ENCODE measurements at regions not wholly inside any gene's neighbourhood (a gene's known extent, or its start where the extent isn't known, plus 50 kb on each side); places are given as distances from the start of the nearest gene placed in this dataset.

DNA sequence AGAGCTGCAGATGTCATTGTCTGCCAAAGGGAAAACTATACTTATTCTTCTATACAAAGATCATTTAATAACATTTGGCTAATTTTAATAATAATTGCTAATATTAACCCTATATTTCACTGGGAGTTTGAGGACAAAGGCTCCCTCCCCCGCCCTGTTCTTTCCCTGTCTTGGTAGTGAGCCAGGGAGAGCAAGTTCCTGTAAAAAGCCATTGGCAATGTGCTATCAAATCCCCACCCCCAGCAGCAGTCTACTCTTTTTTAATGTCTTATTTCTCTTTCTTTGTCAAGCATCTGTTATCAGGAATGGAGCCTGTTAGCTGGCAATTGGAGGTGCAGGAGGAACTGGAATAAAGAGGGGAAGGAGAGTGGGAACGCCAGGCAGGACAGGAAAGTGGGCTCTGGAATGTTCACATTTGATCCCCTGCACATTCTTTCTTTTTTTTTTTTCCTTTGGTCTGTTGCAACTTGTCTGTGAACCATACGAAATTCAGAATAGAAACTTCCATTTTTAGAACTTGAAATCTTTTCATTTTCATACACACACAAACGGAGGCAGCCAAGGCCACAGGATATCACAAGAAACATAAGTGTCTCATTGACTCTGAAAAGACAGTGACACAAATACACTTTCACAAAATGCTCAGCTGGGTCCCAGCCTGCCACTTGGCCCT is 664.8 kb upstream of the ZNF608 start:
- Histone ChIP-seq H3K9me3 (ENCODE audit: control insufficient read depth, low read length) (no peaks in the 10 kb centered on the region), H3K36me3 (ENCODE audit: control insufficient read depth in 1 of 2, insufficient read depth in 2 of 2, low read length in 1 of 2) (no peaks in the 10 kb centered on the region), H3K27me3 (ENCODE audit: control insufficient read depth in 1 of 2, insufficient read depth in 2 of 2, low read length in 1 of 2) (no peaks in the 10 kb centered on the region), H3K4me3 (ENCODE audit: low read length in 2 of 2) (peak overlapping the region; percentile 35 to 53), H3K27ac (ENCODE audit: low read depth in 1 of 2, low read length in 2 of 2) (peak overlapping the region; percentile 77 to 78), H3K4me1 (ENCODE audit: control insufficient read depth in 1 of 2, insufficient read depth in 2 of 2, low read length in 2 of 2) (peaks cover 3 to 17% of the 10 kb centered on the region in 2 donors)
- WGBS, 2 donors: 0 to 1% methylated on average over 4 of the region's 4 CpGs
- no peak for ATAC-seq (ENCODE audit: low FRiP score)
- intact Hi-C loops (cut with DNase I): loop anchor here (5.0 kb wide), 1 partner anchor 71 kb away; no protein-coding TSS in a partner anchor
- DNase-seq: peak in 1 of 2 donors; percentile 35

DNA sequence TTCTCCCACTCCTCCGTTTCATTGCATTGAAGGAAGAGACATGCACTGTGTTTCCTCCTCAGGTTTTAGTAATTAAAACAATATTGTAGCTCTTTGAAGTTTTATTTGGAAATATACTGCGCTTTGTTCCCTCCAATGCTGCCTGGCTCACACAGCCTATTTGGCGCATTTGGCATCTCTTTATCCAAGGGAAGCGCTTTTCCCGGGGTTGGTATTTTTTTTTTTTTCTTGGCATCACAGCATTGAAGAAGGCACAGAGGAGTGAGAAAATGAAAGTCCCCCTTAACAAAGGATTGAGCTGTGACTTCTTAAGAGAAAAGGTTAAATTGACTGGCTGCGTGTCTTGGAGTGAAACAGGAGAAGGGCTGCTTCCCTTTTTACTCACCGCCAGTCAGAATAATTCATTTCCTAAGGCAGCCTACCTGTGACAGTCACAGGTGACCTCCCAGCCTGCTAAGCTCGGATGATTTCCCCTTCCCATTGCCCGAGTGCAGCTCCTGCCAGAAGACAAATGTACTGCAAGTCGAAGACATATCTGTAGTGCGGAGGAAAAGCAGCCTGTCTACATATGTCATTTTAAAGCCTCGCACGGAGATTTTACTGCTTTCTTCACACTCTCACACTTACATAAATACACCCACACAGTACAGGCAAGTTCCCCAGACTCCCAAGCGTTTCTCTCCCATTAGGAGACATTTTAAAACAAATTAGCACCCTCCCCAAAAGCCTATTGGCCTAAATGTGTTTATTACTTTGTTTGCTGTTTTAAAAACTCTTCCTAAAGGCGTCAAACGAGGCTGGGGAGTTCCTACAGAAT is 665.5 kb upstream of the ZNF608 start:
- Histone ChIP-seq H3K9me3 (ENCODE audit: control insufficient read depth, low read length) (no peaks in the 10 kb centered on the region), H3K27me3 (ENCODE audit: control insufficient read depth in 1 of 2, insufficient read depth in 2 of 2, low read length in 1 of 2) (no peaks in the 10 kb centered on the region), H3K4me1 (ENCODE audit: control insufficient read depth in 1 of 2, insufficient read depth in 2 of 2, low read length in 2 of 2) (peaks cover 3 to 17% of the 10 kb centered on the region in 2 donors), H3K4me3 (ENCODE audit: low read length in 2 of 2) (peak overlapping the region; percentile 2 to 35), H3K36me3 (ENCODE audit: control insufficient read depth in 1 of 2, insufficient read depth in 2 of 2, low read length in 1 of 2) (no peaks in the 10 kb centered on the region), H3K27ac (ENCODE audit: low read depth in 1 of 2, low read length in 2 of 2) (peak overlapping the region in 1 of 2 donors; percentile 78)
- WGBS, 2 donors: 12 to 14% methylated on average over 16 of the region's 16 CpGs
- intact Hi-C loops (cut with DNase I): loop anchor here (5.0 kb wide), 1 partner anchor 70 kb away; no protein-coding TSS in a partner anchor
- ATAC-seq (ENCODE audit: low FRiP score) (no peak), DNase-seq (no peak)

DNA sequence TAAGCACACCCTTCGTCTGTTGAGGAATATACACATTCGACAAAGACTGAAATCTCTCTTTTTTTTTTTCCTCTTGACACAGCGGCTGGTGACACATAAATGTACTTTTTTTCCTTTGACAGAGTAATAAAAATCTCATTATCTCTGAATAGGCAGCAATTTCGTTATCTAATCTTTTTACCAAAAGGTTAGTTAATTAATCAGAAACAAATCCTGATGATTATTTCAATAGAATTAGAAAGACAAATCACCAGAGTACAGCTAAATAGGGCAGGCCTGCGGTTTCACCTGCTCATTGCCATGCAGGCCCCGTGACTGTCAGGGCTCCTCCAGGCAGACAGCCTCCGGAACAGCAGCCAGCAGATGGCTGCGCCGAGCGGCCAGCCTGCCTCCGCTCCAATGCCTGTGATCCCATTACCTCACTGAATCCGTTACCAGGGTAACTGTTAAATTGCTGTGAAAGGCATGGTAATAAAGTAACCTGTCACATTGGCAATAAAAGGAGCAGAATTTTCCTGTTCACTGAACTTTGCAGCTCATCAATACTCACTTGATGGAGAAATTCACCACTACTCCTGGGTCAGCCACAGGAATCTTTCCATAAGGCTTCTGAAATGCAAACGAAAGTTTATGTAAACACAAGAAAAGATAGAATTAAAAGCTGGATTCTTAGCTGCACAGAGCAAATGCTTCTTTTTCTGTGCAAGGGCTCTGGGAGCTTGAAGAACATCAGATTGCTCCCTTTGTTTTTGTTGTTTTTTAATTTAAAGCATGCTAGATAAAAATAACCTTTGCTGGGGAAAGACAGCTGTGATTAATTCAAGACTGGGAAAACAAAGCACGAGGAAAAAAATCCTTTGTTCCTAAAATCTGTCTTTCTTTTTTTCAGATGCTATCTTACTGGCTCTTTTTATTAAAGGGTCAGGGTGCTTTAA is 666.4 kb upstream of the ZNF608 start:
- Histone ChIP-seq H3K4me1 (ENCODE audit: control insufficient read depth in 1 of 2, insufficient read depth in 2 of 2, low read length in 2 of 2) (peaks cover 3 to 17% of the 10 kb centered on the region in 2 donors), H3K36me3 (ENCODE audit: control insufficient read depth in 1 of 2, insufficient read depth in 2 of 2, low read length in 1 of 2) (no peaks in the 10 kb centered on the region), H3K27ac (ENCODE audit: low read depth in 1 of 2, low read length in 2 of 2) (no peak overlapping the region), H3K4me3 (ENCODE audit: low read length in 2 of 2) (no peak overlapping the region), H3K9me3 (ENCODE audit: control insufficient read depth, low read length) (no peaks in the 10 kb centered on the region), H3K27me3 (ENCODE audit: control insufficient read depth in 1 of 2, insufficient read depth in 2 of 2, low read length in 1 of 2) (no peaks in the 10 kb centered on the region)
- intact Hi-C loops (cut with DNase I): loop anchor here (5.0 kb wide), 1 partner anchor 69 kb away; no protein-coding TSS in a partner anchor
- WGBS, 2 donors: 21 to 27% methylated on average over 14 of the region's 14 CpGs
- DNase-seq: peak; percentile 62 to 79
- ATAC-seq (ENCODE audit: low FRiP score): peak; percentile 80

DNA sequence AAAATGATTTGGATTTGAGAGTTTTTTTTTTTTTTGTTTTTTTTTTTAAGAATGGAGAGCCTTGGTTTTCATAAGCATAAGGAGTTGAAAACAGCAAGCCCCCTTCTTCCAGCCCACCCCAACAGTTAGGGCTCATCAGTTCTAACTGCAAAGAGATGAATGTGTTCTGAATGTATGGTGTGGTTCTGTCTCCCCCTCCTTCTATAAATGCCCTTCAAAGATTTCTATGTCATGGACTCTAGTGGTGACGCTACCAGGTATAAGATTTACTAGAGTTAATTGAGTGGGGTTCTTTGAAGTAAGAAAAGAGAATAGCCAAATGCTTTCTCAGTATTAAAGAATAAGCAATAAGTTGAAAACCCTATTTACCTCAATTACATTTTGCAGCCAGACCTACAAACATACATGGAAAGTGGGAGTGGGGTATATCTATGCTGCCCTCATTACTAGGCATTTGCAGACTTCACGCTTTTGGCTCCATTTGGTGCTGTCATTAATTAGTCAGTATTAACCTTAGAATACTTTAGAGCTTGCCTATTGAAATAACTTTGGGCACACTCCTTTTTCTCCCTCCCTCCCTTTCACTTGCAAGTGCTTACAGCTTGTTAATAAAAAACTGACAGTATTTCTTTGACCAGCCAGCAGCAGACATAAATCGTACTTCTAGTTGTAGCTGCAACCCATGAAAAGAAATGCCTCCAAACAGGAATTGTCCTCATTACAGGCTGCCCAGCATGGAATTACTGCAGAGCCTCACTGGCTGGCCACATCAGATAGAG is 667.2 kb upstream of the ZNF608 start:
- DNase-seq: no peak
- Histone ChIP-seq H3K4me3 (ENCODE audit: low read length in 2 of 2) (no peak overlapping the region), H3K27me3 (ENCODE audit: control insufficient read depth in 1 of 2, insufficient read depth in 2 of 2, low read length in 1 of 2) (no peaks in the 10 kb centered on the region), H3K4me1 (ENCODE audit: control insufficient read depth in 1 of 2, insufficient read depth in 2 of 2, low read length in 2 of 2) (peaks cover 3 to 17% of the 10 kb centered on the region in 2 donors), H3K36me3 (ENCODE audit: control insufficient read depth in 1 of 2, insufficient read depth in 2 of 2, low read length in 1 of 2) (no peaks in the 10 kb centered on the region), H3K27ac (ENCODE audit: low read depth in 1 of 2, low read length in 2 of 2) (no peak overlapping the region), H3K9me3 (ENCODE audit: control insufficient read depth, low read length) (no peaks in the 10 kb centered on the region)
- ATAC-seq (ENCODE audit: low FRiP score): no peak
- intact Hi-C loops (cut with DNase I): loop anchor here (5.0 kb wide), 1 partner anchor 69 kb away; no protein-coding TSS in a partner anchor
- 72 to 80% methylated on average over 3 of the region's 3 CpGs for WGBS, 2 donors

DNA sequence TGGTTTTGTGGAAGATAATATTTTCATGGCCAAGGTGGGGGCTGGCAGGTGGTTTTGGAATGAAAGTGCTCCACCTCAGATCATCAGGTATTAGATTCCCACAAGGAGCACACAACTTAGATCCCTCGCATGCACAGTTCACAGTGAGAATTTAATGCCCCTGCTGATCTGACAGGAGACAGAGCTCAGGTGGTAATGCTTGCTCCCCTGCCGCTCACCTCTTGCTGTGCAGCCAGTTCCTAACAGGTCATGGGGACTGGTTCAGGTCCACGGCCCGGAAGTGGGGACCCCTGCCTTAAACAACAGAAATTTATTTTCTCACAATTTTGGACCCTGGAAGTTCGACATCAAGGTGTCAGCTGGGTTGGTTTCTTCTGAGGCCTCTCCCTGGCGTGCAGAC is 668.7 kb upstream of the ZNF608 start:
- intact Hi-C loops (cut with DNase I): no loop called here
- no peak for ATAC-seq (ENCODE audit: low FRiP score)
- Histone ChIP-seq H3K4me1 (ENCODE audit: control insufficient read depth in 1 of 2, insufficient read depth in 2 of 2, low read length in 2 of 2) (peaks cover 3 to 9% of the 10 kb centered on the region in 2 donors), H3K4me3 (ENCODE audit: low read length in 2 of 2) (no peak overlapping the region), H3K27ac (ENCODE audit: low read depth in 1 of 2, low read length in 2 of 2) (no peak overlapping the region), H3K9me3 (ENCODE audit: control insufficient read depth, low read length) (no peaks in the 10 kb centered on the region), H3K27me3 (ENCODE audit: control insufficient read depth in 1 of 2, insufficient read depth in 2 of 2, low read length in 1 of 2) (no peaks in the 10 kb centered on the region), H3K36me3 (ENCODE audit: control insufficient read depth in 1 of 2, insufficient read depth in 2 of 2, low read length in 1 of 2) (no peaks in the 10 kb centered on the region)
- no peak for DNase-seq
- 96 to 97% methylated on average over 6 of the region's 6 CpGs for WGBS, 2 donors

DNA sequence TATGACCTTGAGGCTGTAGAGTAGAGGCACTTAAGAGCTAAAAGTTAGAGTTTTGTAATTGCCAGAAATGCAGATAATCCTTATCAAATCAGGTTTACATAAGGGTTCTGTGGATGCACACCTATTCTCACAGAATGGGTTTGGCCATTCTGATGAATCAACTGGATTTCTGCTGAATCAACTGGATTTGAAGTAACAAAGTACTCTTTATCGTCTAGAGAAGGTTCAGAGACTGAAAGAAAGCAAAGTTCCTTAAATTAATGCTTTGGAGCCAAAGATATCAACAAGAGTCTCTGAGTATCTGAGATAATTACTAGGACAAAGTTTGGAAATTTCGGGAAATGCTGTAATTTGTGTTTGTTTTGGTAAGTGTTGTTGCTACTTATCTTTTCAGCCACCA is 669.6 kb upstream of the ZNF608 start:
- DNase-seq (no peak), ATAC-seq (ENCODE audit: low FRiP score) (no peak)
- no peaks in the 10 kb centered on the region for H3K27me3 ChIP-seq (ENCODE audit: control insufficient read depth in 1 of 2, insufficient read depth in 2 of 2, low read length in 1 of 2)
- intact Hi-C loops (cut with DNase I): no loop called here
- peaks cover 3% of the 10 kb centered on the region in 2 donors for H3K4me1 ChIP-seq (ENCODE audit: control insufficient read depth in 1 of 2, insufficient read depth in 2 of 2, low read length in 2 of 2)
- H3K4me3 ChIP-seq (ENCODE audit: low read length in 2 of 2): no peak overlapping the region
- H3K27ac ChIP-seq (ENCODE audit: low read depth in 1 of 2, low read length in 2 of 2): no peak overlapping the region
- H3K36me3 ChIP-seq (ENCODE audit: control insufficient read depth in 1 of 2, insufficient read depth in 2 of 2, low read length in 1 of 2): no peaks in the 10 kb centered on the region
- WGBS, 2 donors: 45 to 52% methylated on average over 2 of the region's 2 CpGs
- no peaks in the 10 kb centered on the region for H3K9me3 ChIP-seq (ENCODE audit: control insufficient read depth, low read length)

DNA sequence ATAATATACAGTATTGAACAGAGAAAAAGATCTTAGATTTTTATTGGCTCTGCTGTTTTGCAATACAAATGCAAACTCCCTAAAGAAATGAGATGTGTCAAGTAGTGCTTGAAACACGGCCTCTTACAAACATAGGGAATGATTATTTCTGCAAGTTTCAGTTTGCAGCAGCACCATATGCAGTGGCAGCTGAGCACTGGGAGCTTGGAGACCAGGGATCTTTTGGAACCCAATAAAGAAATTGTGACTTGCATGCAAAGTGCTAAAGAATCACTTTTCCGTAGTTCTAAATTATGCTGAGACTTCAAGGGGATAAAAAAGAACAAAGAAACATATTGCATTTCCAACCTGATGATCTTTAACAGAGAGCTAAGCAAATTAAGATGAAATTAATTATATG is 674.6 kb upstream of the ZNF608 start:
- DNase-seq: no peak
- H3K9me3 ChIP-seq (ENCODE audit: control insufficient read depth, low read length): no peaks in the 10 kb centered on the region
- no peak overlapping the region for H3K4me3 ChIP-seq (ENCODE audit: low read length in 2 of 2)
- H3K4me1 ChIP-seq (ENCODE audit: control insufficient read depth in 1 of 2, insufficient read depth in 2 of 2, low read length in 2 of 2): no peaks in the 10 kb centered on the region
- H3K27ac ChIP-seq (ENCODE audit: low read depth in 1 of 2, low read length in 2 of 2): no peak overlapping the region
- H3K36me3 ChIP-seq (ENCODE audit: control insufficient read depth in 1 of 2, insufficient read depth in 2 of 2, low read length in 1 of 2): no peaks in the 10 kb centered on the region
- 92 to 95% methylated on average over 2 of the region's 2 CpGs for WGBS, 2 donors
- H3K27me3 ChIP-seq (ENCODE audit: control insufficient read depth in 1 of 2, insufficient read depth in 2 of 2, low read length in 1 of 2): no peaks in the 10 kb centered on the region
- intact Hi-C loops (cut with DNase I): no loop called here
- ATAC-seq (ENCODE audit: low FRiP score): no peak

DNA sequence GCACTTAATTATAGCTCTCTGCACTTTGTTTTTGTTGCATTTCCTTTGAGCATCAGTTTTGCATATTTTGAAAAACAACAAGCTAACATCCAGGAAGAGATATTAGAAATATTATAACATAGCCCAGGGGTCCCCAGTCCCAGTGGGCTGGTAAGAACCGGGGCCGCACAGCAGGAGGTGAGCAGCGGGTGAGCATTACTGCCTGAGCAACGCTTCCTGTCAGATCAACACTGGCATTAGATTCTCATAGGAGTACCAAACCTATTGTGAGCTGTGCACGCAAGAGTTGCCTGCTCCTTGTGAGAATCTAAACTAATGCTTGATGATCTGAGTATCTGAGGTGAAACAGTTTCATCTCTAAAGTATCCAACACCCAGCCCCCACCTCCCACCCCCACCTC is 675.9 kb upstream of the ZNF608 start:
- H3K36me3 ChIP-seq (ENCODE audit: control insufficient read depth in 1 of 2, insufficient read depth in 2 of 2, low read length in 1 of 2): no peaks in the 10 kb centered on the region

More for the DNA sequence above, 675.9 kb upstream of the ZNF608 start:
- ATAC-seq (ENCODE audit: low FRiP score) (no peak), DNase-seq (no peak)
- H3K4me3 ChIP-seq (ENCODE audit: low read length in 2 of 2): no peak overlapping the region
- intact Hi-C loops (cut with DNase I): no loop called here
- H3K27ac ChIP-seq (ENCODE audit: low read depth in 1 of 2, low read length in 2 of 2): no peak overlapping the region
- 61 to 67% methylated on average over 5 of the region's 5 CpGs for WGBS, 2 donors
- no peaks in the 10 kb centered on the region for H3K9me3 ChIP-seq (ENCODE audit: control insufficient read depth, low read length)
- no peaks in the 10 kb centered on the region for H3K4me1 ChIP-seq (ENCODE audit: control insufficient read depth in 1 of 2, insufficient read depth in 2 of 2, low read length in 2 of 2)
- no peaks in the 10 kb centered on the region for H3K27me3 ChIP-seq (ENCODE audit: control insufficient read depth in 1 of 2, insufficient read depth in 2 of 2, low read length in 1 of 2)
